Transverse colon (tissue), 4 donors: ENCODE measurements at regions not wholly inside any gene's neighbourhood (a gene's known extent, or its start where the extent isn't known, plus 50 kb on each side); places are given as distances from the start of the nearest gene placed in this dataset.

Source experiments
- DNase-seq: peaks from one replicate; pipeline ENCODE4 v3.0.0-alpha.2; 2019
- H3K27ac ChIP-seq, 4 donors: fragments of 200-600 bp; sonication (generic); 2 replicates each; pipeline ENCODE4 v1.5.1; 2016 to 2018; ENCODE audit warnings: inconsistent platforms in 4 of 4
- H3K27me3 ChIP-seq: fragments of 200-600 bp; sonication (generic); 2 replicates; pipeline ENCODE4 v1.5.1; 2017; ENCODE audit warnings: inconsistent platforms
- H3K36me3 ChIP-seq, 4 donors: fragments of 200-600 bp; sonication (generic); 2 replicates each; pipeline ENCODE4 v1.5.1; 2017 to 2019; ENCODE audit warnings: inconsistent platforms in 4 of 4
- H3K4me1 ChIP-seq, 4 donors: fragments of 200-600 bp; sonication (generic); 2 replicates each; pipeline ENCODE4 v1.5.1; 2017 to 2020; ENCODE audit warnings: inconsistent platforms in 4 of 4
- H3K4me3 ChIP-seq, 4 donors: fragments of 200-600 bp; sonication (generic); 1 replicate in 1 of 4; 2 replicates in 3 of 4; pipeline versions ENCODE4 v1.5.1 to v1.6.1; 2017 to 2019; ENCODE audit warnings: inconsistent platforms in 4 of 4
- H3K9me3 ChIP-seq, 2 donors: fragments of 200-600 bp; sonication (generic); 2 replicates each; pipeline ENCODE4 v1.5.1; 2017 to 2019; ENCODE audit warnings: inconsistent platforms in 2 of 2
- CTCF ChIP-seq, 5 experiments: fragments of 200-600 bp in 3 of 5; fragments of 450-650 bp in 2 of 5; sonication (generic) in 3 of 5; IDR thresholded peaks; 1 replicate in 2 of 5; 2 replicates in 3 of 5; pipeline ENCODE4 v1.5.1; 2016 to 2017; ENCODE audit warnings: antibody characterized with exemption in 5 of 5, inconsistent platforms in 3 of 5, mild to moderate bottlenecking in 2 of 5, moderate library complexity in 1 of 5
- EP300 ChIP-seq: sonication (generic); formaldehyde crosslinking; IDR thresholded peaks from one replicate; pipeline ENCODE4 v1.6.1; 2017; ENCODE audit warnings: antibody characterized with exemption, low read depth
- POLR2A ChIP-seq: fragments of 450-650 bp; IDR thresholded peaks from one replicate; pipeline ENCODE4 v1.6.1; 2016; ENCODE audit warnings: antibody characterized with exemption, mild to moderate bottlenecking, moderate library complexity
- POLR2AphosphoS5 ChIP-seq, 3 donors: sonication (generic); formaldehyde crosslinking; IDR thresholded peaks; one replicate each; pipeline ENCODE4 v1.6.1; 2016; ENCODE audit warnings: antibody characterized with exemption in 3 of 3
- WGBS, 2 donors: methylation state at CpG; one replicate each; pipeline ENCODE4 v1.1.5; 2018; ENCODE audit warnings: low coverage in 1 of 2; 5-methylcytosine and 5-hydroxymethylcytosine counted together
- in situ Hi-C, 4 donors: fragments of 200-750 bp; cut with MboI; loops; one replicate each; pipeline versions ENCODE4 v1.15.0 to v1.15.1; 2017; ENCODE audit warnings: low sequenced_read_pairs in 3 of 4, low pct_ligation_motif_present in 1 of 4, low pct_unique_long_range_greater_than_20kb in 1 of 4
- intact Hi-C: fragments of 100-400 bp; cut with DNase I; formaldehyde crosslinking; loops from one replicate; pipeline ENCODE4 v1.15.1; 2023; ENCODE audit warnings: low total_unique reads

- WGBS, 2 donors, result 57 to 59% methylated on average over 3 of the region's 3 CpGs
- intact Hi-C loops, result no loop called here
- no peak for TF ChIP-seq POLR2AphosphoS5 (IDR thresholded peaks at IDR 0.05)
- TF ChIP-seq CTCF (IDR thresholded peaks at IDR 0.05), result no peak
- Histone ChIP-seq H3K36me3 (no peaks in the 10 kb centered on the region), H3K4me3 (no peak overlapping the region), H3K27me3 (no peaks in the 10 kb centered on the region), H3K9me3 (no peaks in the 10 kb centered on the region), H3K4me1 (no peaks in the 10 kb centered on the region), H3K27ac (no peak overlapping the region)
- no peak for DNase-seq
- in situ Hi-C loops, result no loop called here
These were observed 729.2 kb downstream of the AACS start for GRCh38 chr12:125794401-125794800.

- in situ Hi-C loops, result no loop called here
- no peaks in the 10 kb centered on the region for H3K9me3 ChIP-seq
- H3K36me3 ChIP-seq, result no peaks in the 10 kb centered on the region
- no peak overlapping the region for H3K27ac ChIP-seq
- H3K27me3 ChIP-seq, result no peaks in the 10 kb centered on the region
- TF ChIP-seq EP300 (no peak), CTCF (IDR thresholded peaks at IDR 0.05) (no peak), POLR2A (no peak), POLR2AphosphoS5 (IDR thresholded peaks at IDR 0.05) (no peak)
- no peaks in the 10 kb centered on the region for H3K4me1 ChIP-seq
- WGBS, 2 donors, result 71 to 90% methylated on average over 2 to 4 of the region's 4 CpGs
- DNase-seq, result no peak
- intact Hi-C loops, result no loop called here
- no peak overlapping the region for H3K4me3 ChIP-seq
These were observed 732.4 kb downstream of the AACS start for GRCh38 chr12:125797421-125798175.

- no peak overlapping the region for H3K27ac ChIP-seq
- in situ Hi-C loops (no loop called here), intact Hi-C loops (no loop called here)
- H3K36me3 ChIP-seq, result no peaks in the 10 kb centered on the region
- TF ChIP-seq EP300 (no peak), CTCF (IDR thresholded peaks at IDR 0.05) (no peak), POLR2A (no peak), POLR2AphosphoS5 (IDR thresholded peaks at IDR 0.05) (no peak)
- no peaks in the 10 kb centered on the region for H3K27me3 ChIP-seq
- 73 to 79% methylated on average over 5 to 7 of the region's 7 CpGs for WGBS, 2 donors
- H3K4me1 ChIP-seq, result no peaks in the 10 kb centered on the region
- no peaks in the 10 kb centered on the region for H3K9me3 ChIP-seq
- H3K4me3 ChIP-seq, result no peak overlapping the region
- DNase-seq, result no peak
These were observed 739.4 kb downstream of the AACS start for GRCh38 chr12:125804660-125805059.

GRCh38 chr12:125824276-125824675 is 759.0 kb downstream of the AACS start:
- 77 to 80% methylated on average over 2 of the region's 2 CpGs for WGBS, 2 donors
- H3K27me3 ChIP-seq, result no peaks in the 10 kb centered on the region

More at GRCh38 chr12:125824276-125824675, 759.0 kb downstream of the AACS start:
- in situ Hi-C loops (no loop called here), intact Hi-C loops (no loop called here)
- Histone ChIP-seq H3K9me3 (peaks cover 7 to 10% of the 10 kb centered on the region in 2 donors), H3K4me3 (no peak overlapping the region), H3K4me1 (no peaks in the 10 kb centered on the region), H3K27ac (no peak overlapping the region), H3K36me3 (no peaks in the 10 kb centered on the region)
- DNase-seq, result no peak
- TF ChIP-seq CTCF (IDR thresholded peaks at IDR 0.05), result no peak
- TF ChIP-seq EP300, result no peak
- TF ChIP-seq POLR2AphosphoS5 (IDR thresholded peaks at IDR 0.05), result no peak
- no peak for TF ChIP-seq POLR2A
